Stimulated activated CD4-positive, alpha-beta T cell treated with anti-CD3 and anti-CD28 coated beads, Interleukin-1b, Interleukin-23, amount 100 ng/mL, for 1 hour (primary cell): ENCODE measurements at regions not wholly inside any gene's neighbourhood (a gene's known extent, or its start where the extent isn't known, plus 50 kb on each side); places are given as distances from the start of the nearest gene placed in this dataset.
"Not testable (repeated sequence)": the region's sequence is repeated elsewhere in the genome, so short reads cannot be mapped to it uniquely, and the experiment has no call there.

ENCODE experiments used
- DNase-seq, 2 donors: peaks; one replicate each; pipeline ENCODE4 v3.0.0-alpha.2; 2020; ENCODE audit warnings: low read depth in 2 of 2

- DNase-seq: not testable (repeated sequence)
Measured at GRCh38 chr11:116338500-116338899, 434.3 kb downstream of the BUD13 start.

GRCh38 chr11:116336540-116336939, 436.2 kb downstream of the BUD13 start:
- no peak for DNase-seq

- no peak for DNase-seq
Measured at GRCh38 chr11:116335891-116336290, 436.9 kb downstream of the BUD13 start.

DNA sequence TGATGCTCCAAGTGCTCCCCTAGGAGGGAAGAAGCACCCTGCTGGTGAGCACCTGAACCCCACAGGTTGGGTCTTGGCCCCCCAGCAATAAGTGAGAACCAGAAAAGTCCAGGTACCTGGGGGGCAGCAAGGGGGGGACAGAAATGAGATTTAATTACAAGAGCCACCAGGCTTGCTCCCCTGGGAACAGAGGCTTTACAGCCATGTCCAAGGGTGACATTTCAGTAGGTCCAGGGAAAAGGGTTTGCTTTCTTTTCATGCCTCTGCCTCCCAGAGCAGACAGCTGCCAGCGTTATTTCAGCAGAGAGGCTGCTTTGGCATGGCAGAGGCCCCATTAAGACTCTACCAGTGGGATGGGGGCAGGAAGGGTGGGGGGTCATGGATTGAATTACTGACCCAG, 437.7 kb downstream of the BUD13 start:
- DNase-seq: no peak

- DNase-seq: no peak
Measured at GRCh38 chr11:116334596-116334995, 438.2 kb downstream of the BUD13 start.

DNA sequence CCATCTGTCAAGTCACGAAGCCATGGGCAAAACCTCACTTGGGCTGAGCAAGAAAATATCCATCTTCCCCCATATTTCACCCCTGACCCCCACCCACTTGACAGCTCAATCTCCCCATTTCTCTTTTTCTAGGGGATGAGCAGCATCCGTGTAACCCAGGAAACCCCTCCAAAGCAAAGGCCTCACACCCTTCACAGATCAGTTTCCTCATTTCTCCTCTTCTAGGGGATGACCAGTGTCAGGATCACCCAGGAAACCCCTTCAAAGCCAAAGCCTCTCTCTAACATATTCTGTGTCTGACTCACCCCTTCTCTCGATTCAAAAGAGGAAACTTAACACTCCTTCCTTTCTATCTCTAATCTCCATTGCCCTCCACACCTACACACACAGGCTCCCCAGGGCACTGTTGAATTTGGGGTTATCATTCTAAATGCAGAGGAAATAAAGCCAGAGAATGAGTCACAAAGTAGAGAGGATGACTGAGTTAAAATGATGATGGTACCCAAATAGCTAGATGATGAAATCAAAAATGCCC, 439.7 kb downstream of the BUD13 start:
- no peak for DNase-seq

DNA sequence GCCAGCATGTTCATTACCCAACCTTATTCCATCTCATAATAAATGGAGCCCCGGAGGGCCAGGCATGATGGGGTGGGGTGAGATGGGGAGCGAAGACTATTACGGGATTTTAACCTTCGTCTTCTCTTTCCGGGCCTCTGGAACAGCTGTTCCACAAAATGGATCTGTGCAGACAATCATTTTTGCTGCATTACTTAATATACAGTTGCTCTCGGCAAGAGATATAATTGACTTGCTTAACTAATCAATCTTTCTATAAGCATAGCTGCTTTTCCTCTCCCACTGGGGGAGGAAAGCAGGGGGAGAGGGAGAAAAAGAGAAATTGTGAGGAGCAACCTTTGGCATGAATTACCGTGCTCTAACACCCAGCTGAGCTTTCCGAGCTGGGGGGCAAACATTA, 440.4 kb downstream of the BUD13 start:
- no peak for DNase-seq

- no peak for DNase-seq
Measured at GRCh38 chr11:116331381-116331780, 441.4 kb downstream of the BUD13 start.

GRCh38 chr11:116330439-116331185, 442.2 kb downstream of the BUD13 start:
- no peak for DNase-seq

DNA sequence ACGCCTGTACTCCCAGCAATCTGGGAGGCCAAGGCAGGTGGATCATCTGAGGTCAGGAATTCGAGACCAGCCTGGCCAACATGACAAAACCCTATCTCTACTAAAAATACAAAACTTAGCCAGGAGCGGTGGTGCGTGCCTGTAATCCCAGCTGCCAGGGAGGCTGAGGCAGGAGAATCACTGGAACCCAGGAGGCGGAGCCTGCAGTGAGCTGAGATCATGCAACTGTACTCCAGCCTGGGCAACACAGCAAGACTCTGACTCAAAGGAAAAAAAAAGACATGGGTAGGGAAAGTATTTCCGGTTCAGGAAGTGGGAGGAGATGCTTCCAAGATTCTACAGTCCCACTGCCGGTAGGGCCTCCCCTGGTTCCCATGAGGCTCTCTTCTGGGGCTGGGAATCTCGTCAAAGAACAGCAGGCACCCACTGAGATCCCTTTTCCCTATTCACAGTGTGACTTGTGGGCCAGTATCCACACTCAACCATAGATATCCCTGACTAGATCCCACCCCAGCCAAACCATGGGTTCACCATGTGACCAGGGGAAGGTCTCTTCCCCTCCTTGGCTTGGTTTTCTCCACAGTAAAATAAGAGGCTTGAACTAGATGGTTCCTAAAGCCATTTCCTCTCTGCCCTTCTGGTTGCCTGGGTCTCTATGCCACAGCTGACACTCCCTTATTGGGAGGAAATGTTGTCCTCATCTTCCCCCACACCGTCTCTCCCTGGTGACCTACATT, 443.3 kb downstream of the BUD13 start:
- DNase-seq: no peak

GRCh38 chr11:116328851-116329250, 443.9 kb downstream of the BUD13 start:
- DNase-seq: no peak

DNA sequence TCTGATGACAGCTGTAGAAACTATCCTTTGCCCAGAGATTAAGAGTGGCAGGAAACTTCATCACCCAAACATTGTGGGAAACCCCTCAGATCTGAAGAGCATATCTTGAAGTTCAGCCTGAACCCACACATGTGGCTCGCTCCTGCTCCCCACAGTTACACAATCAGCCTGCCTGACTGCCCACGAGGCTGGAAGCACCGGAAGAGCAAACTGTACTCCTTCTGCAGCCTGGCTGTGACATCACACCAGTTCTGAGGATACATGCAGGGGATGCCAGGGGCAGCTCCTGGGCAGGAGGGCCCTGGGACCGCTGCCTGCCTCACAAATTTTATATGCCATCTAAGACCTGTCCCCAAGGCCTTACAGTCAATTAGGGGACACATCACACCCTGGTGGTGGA, 444.4 kb downstream of the BUD13 start:
- DNase-seq: no peak

- DNase-seq: no peak
Measured at GRCh38 chr11:116326146-116326545, 446.6 kb downstream of the BUD13 start.

- DNase-seq: no peak
Measured at GRCh38 chr11:116325247-116325646, 447.5 kb downstream of the BUD13 start.

DNA sequence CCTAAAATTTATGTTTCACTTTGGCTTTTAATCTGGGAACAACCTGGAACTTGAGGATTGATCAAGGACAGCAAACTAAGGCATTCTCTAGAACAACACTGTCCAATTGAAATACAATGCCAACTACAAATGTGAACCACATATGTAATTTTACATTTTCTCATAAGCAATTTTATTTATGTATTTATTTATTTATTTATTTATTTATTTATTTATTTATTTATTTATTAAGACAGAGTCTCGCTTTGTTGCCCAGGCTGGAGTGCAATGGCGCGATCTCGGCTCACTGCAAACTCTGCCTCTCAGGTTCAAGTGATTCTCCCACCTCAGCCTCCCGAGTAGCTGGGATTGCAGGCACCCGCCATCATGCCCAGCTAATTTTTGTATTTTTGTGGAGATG, 448.7 kb downstream of the BUD13 start:
- not testable (repeated sequence) for DNase-seq

DNA sequence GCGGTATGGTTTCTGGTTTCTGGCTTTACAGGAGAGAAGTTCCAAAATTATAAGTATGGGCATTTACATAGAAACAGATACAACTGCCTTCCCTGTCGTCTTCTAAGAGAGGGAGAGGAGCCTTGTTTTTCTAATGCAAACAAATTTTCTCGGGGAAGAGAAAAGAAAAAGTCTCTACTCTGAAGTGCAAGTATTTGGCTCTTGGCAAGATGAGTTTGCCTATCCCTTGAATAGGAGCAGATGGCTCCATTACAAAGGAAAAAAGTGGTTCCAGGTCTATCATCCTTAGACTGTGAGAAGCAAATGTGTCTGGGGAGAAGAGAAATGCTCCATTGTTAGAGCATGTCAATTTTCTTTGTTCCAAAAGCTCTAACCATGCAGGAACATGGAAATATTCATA, 455.6 kb downstream of the BUD13 start:
- no peak for DNase-seq

DNA sequence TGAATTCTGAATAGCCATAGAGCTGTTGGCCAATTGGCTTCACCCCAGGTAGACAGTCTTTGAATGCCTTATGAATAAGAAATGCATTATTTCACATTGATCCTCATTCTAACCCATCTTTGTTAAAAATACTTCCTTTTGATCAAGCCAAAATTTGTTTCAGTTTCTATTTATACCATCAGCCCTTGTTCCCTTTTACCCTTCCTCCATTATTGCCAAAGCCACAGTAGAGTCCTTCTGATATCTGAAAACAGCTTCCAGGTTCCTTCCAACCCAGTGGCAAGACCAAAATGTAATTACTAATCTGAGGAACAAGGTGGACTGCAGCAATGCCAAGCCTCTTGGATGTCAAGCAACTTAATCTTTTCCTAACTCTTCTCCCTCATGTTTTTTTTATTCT, 458.8 kb downstream of the BUD13 start:
- no peak for DNase-seq

- DNase-seq: no peak
Measured at GRCh38 chr11:116312570-116313391, 460.0 kb downstream of the BUD13 start.

DNA sequence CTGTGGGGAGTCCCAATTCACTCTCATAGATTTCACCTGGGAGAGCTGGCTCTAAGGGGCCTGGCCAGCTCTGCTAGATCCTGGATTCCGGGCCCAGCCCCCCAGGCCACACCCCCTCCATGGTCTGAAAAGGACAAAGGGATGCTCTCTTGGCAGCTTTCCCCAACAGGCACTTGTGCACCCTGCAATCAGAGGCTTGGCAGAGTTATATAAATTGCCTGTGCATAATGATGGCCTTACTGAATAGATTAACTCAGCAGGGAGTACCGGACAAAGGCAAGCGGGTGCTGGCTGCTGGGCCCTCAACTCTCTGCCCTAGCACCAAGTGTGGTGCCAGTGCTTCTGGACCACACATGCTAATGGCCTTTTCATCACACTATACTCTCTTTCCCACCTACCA, 461.6 kb downstream of the BUD13 start:
- DNase-seq: no peak

DNA sequence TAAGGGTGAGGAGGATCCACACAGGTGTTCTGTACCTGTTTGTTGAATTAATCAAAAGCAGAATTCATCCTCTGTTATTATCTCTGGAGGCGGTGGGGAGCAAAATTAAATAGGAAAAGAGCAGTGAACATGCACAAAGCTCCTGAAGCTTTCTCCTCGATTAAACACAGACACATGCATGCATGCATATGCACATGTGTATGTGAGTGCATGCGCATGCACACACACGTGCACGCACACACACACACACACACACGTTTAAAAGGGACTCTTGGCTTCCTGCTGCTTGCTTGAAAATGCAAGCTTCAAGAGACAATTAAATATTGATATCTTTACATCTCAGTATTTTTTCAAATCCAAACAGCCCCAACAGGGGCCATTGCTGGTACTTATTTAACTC, 462.1 kb downstream of the BUD13 start:
- DNase-seq: no peak

DNA sequence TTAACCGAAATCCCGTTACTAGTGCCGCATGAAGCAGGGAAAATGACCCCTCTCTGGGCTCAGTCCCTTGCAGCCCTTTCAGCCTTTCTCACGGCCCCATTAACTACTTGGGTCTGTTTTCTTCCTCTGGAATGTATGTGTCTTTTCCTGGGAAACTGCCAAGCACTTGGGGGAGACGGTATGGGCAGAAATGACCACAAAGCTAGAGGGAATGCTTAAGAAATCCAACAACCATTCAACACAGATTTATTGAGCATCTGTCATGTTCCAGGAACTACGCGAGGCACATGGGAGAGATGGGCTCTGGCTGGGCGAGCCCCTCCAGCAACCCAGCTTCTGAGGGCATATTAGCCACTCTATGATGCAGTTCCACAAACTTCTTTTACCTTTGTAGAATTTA, 462.6 kb downstream of the BUD13 start:
- no peak for DNase-seq

DNA sequence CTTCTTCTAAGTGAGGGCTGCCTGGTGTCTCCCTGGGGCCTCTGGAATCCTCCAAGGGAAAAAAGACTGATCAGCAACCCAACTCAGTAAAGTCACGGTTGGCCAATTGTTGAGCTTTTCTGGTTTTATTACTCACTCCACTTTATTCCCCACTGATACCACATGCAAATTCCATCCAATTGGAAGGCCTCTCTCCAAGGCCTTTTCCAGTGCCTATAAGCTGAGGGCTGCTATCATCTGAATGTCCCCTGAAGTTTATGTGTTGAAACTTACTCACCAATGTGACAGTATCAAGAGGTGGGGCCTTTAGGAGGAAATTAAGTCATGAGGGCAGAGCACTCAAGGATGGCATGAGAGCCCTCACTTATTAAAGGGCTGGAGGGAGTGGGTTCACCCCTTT, 463.3 kb downstream of the BUD13 start:
- DNase-seq: no peak
